Cardiac septum (tissue), 1 donor: ENCODE measurements at regions not wholly inside any gene's neighbourhood (a gene's known extent, or its start where the extent isn't known, plus 50 kb on each side); places are given as distances from the start of the nearest gene placed in this dataset.

Experiments
- DNase-seq: peaks from one replicate; pipeline ENCODE4 v3.0.0-alpha.2; 2020; ENCODE audit warnings: low spot score
- intact Hi-C: fragments of 100-400 bp; cut with DNase I; formaldehyde crosslinking; loops from one replicate; pipeline ENCODE4 v1.14.0; 2022
- donor health status: DM: no; HTN: no; CAD: no.

- intact Hi-C loops = no loop called here
- no peak for DNase-seq
Observed at GRCh38 chr5:175388531-175388930, 55.5 kb downstream of the DRD1 start.

DNA sequence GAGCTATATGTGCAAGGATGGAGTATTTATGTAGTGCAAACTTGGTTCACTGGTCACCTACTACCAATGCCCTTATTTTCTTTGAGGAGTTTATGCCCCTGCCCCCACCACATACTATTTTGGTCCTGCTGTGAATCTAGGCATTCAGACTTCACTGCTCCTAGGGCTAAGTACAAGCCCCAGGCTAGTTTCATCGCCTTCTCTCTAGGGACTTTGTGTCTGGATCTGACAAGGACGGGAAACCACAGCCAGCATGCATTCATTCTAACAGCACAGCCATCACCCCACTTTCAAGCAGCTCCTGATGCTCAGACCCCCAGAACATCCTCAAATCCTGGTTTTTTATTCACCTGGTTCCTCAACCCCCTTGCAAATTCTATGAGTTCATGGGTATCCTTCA, 56.8 kb downstream of the DRD1 start:
- intact Hi-C loops = no loop called here

GRCh38 chr5:175386526-175386925, 57.5 kb downstream of the DRD1 start:
- intact Hi-C loops = no loop called here
- no peak for DNase-seq

More for the DNA sequence above, 56.8 kb downstream of the DRD1 start:
- DNase-seq = no peak

GRCh38 chr5:175385691-175386362, 58.2 kb downstream of the DRD1 start:
- intact Hi-C loops = no loop called here
- no peak for DNase-seq

- intact Hi-C loops = no loop called here
- DNase-seq = no peak
Observed at GRCh38 chr5:175384724-175385552, 59.0 kb downstream of the DRD1 start.

GRCh38 chr5:175383350-175383749, 60.6 kb downstream of the DRD1 start:
- DNase-seq = no peak
- intact Hi-C loops = no loop called here

- intact Hi-C loops = no loop called here
- DNase-seq = no peak
Observed at GRCh38 chr5:175382171-175382570, 61.8 kb downstream of the DRD1 start.

DNA sequence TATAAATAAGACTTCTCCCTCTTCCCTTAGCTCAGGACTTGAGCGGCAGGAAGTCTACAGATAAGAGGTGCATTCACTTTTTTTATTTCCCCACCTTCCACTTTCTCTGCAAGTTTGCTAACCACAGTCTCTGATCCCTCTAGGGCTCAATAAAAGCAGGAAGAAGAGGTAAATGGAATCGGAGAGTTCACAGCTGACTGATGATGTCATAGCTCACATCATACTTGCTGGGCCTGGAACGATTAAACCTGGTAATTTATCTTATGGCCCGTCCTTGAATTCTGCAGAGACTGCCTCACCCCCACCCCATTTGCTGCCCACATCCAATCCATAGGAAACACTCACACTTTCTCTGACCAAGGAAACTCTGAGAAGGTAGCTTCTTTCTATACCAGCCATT, 62.9 kb downstream of the DRD1 start:
- intact Hi-C loops = no loop called here
- DNase-seq = no peak

GRCh38 chr5:175380701-175381100, 63.3 kb downstream of the DRD1 start:
- DNase-seq = no peak
- intact Hi-C loops = no loop called here

DNA sequence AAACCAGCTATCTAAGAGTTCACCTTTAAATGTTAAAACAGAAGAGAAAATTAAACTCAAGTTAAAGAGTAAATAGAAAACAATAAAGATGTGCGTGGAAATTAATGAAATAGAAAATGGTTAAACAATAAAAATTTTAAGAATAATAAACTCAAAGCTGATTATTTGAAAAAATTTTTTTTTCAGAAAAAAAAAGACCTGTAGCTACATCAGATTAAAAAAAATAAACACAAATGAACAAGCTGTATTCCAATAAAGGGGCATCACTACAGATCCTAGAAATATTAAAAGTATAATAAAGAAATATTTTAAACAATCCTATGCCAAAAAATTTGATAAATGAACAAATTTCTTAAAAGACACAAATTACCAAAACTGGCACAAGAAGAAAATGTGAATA, 64.1 kb downstream of the DRD1 start:
- no peak for DNase-seq
- intact Hi-C loops = no loop called here

DNA sequence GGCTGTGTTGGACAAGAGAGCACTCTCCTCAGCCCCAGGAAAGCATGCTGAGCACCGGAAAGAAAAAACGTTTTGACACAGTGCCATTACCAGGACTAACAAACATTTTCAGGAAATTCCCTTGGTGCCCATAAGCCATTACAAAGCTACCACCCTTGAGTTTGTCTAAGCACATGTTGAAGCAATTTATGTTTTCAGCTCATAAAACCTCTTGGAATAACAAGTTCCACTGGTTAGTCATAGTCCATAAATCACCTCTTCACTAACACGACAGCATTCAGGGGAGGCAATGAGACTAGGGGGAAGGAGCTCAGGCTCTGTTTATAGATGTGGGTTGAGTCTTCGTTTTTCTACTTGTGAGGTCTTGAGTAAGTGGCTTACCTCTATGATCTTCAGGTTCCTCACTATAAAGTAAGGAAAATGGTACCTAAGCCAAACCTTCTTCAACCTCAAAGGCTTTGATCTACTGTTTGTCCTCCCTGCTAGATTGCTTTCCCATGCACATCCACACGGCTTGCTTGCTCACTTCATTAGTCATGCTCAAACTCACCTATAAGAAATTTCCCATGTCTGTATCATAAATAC, 65.4 kb downstream of the DRD1 start:
- intact Hi-C loops = no loop called here
- no peak for DNase-seq

GRCh38 chr5:175377816-175378215, 66.2 kb downstream of the DRD1 start:
- intact Hi-C loops = no loop called here

GRCh38 chr5:175374166-175374875, 69.7 kb downstream of the DRD1 start:
- DNase-seq = no peak
- intact Hi-C loops = no loop called here

More at GRCh38 chr5:175377816-175378215, 66.2 kb downstream of the DRD1 start:
- no peak for DNase-seq

- no peak for DNase-seq
Observed at GRCh38 chr5:175365866-175366265, 78.1 kb downstream of the DRD1 start.

DNA sequence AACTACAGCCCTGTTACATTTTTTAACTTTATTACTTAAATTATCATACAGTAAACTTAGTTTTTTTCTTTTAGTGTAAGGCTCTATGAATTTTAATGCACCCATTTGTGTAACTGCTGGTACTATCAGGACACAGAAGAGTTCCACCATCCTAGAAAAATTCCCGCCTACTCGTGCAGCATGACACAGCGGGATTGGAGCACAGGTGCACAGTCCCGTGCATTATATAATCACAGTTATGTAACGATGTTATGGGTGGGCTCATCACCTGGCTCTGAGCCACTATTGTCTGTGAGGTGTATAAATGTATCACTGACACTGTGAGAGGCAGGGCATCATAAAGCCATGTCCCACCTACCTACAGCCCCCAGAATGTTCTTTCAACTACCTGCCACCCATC, 80.7 kb downstream of the DRD1 start:
- DNase-seq = no peak
- intact Hi-C loops = no loop called here

More at GRCh38 chr5:175365866-175366265, 78.1 kb downstream of the DRD1 start:
- intact Hi-C loops = no loop called here

DNA sequence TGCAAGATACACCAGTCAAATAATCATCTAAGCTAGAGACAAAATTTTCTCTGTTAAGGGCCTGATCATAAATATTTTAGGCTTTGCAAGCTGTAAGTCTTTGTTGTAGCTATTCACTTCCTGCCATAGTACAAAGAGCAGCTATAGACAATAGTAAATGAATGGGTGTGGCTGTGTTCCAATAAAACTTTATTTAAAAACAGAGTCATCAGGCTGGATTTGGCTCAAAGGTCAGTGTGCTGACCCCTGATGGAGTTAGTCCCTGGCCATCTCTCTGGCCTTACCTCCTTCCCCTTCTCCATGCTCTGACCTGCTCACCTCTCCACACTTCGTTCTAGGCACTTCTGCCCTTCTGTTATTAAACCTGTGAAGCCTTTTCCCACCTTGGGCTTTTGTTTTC, 86.0 kb downstream of the DRD1 start:
- DNase-seq = no peak
- intact Hi-C loops = no loop called here

DNA sequence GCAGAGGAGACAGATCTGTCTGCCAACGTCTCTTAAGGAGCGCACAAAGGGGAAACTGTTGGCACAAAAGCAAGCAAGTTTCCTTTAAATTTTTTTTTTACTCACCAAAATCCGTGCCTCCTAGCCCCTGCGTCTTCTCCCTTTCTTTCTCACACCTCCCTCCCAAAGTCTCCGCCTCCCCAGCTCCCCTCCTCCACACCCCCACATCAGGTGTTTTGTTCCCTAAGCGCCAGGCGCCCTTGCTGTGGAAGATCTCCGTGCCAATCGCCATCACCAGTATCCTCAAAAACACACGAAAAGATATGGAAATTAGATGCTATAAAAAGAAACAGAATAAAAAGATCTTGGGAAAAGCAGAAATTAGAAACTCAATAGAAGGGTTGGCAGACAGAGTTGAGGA, 87.6 kb downstream of the DRD1 start:
- intact Hi-C loops = no loop called here

DNA sequence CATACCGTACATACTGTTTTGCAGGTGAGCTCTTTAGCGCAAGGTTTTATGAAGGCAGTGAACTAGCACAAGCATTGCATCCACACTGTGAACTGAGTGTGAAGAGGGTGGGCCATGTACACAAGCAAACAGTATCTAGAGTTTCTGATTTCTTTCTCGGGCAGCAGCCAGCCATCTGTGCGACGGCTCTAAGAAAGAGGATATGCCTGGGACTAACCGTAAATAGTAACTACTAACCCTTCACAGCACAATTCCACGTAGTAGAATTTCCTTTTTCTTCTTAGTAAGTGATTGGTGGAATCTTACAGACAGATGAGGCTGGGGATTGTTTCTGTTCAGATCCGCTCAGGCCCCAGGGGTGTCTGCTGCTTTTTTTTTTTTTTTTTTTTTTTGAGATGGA, 89.0 kb downstream of the DRD1 start:
- intact Hi-C loops = no loop called here
- no peak for DNase-seq

More for the DNA sequence above, 87.6 kb downstream of the DRD1 start:
- no peak for DNase-seq

- intact Hi-C loops = no loop called here
- no peak for DNase-seq
Observed at GRCh38 chr5:175353926-175354325, 90.1 kb downstream of the DRD1 start.

GRCh38 chr5:175351897-175352590, 91.9 kb downstream of the DRD1 start:
- DNase-seq = no peak
- intact Hi-C loops = no loop called here
